ENCODE measurements at regions not wholly inside any gene's neighbourhood (a gene's known extent, or its start where the extent isn't known, plus 50 kb on each side); places are given as distances from the start of the nearest gene placed in this dataset.
"Not testable (repeated sequence)": the region's sequence is repeated elsewhere in the genome, so short reads cannot be mapped to it uniquely, and the experiment has no call there.

- no peak for ATAC-seq
- Histone ChIP-seq H3K27me3 (ENCODE audit: control insufficient read depth, insufficient read depth, low read length) (no peaks in the 10 kb centered on the region), H3K9me3 (ENCODE audit: control insufficient read depth, insufficient read depth, low read length) (no peaks in the 10 kb centered on the region), H3K4me3 (ENCODE audit: low read length) (no peak overlapping the region), H3K27ac (ENCODE audit: low read length) (no peak overlapping the region), H3K4me1 (ENCODE audit: control insufficient read depth, insufficient read depth, low read length) (no peaks in the 10 kb centered on the region), H3K36me3 (ENCODE audit: control insufficient read depth, insufficient read depth, low read length) (no peaks in the 10 kb centered on the region)
- H3K4me3 Mint-ChIP-seq: no peak overlapping the region
- H3K27ac Mint-ChIP-seq: no peak overlapping the region
- H3K4me1 Mint-ChIP-seq: no peaks in the 10 kb centered on the region
- DNase-seq: no peak
- peaks cover 7% of the 10 kb centered on the region in 2 donors for H3K9me3 Mint-ChIP-seq
- H3K27me3 Mint-ChIP-seq (ENCODE audit: low read depth in 2 of 2): no peaks in the 10 kb centered on the region
- TF ChIP-seq CTCF (IDR thresholded peaks at IDR 0.05): no peak
- 80% methylated on average over 6 of the region's 7 CpGs for WGBS (ENCODE audit: insufficient coverage)
- intact Hi-C loops (cut with micrococcal nuclease): no loop called here
- no peaks in the 10 kb centered on the region for H3K36me3 Mint-ChIP-seq
Measured at GRCh38 chr2:77666251-77666980, 144.2 kb upstream of the LRRTM4 start.

DNA sequence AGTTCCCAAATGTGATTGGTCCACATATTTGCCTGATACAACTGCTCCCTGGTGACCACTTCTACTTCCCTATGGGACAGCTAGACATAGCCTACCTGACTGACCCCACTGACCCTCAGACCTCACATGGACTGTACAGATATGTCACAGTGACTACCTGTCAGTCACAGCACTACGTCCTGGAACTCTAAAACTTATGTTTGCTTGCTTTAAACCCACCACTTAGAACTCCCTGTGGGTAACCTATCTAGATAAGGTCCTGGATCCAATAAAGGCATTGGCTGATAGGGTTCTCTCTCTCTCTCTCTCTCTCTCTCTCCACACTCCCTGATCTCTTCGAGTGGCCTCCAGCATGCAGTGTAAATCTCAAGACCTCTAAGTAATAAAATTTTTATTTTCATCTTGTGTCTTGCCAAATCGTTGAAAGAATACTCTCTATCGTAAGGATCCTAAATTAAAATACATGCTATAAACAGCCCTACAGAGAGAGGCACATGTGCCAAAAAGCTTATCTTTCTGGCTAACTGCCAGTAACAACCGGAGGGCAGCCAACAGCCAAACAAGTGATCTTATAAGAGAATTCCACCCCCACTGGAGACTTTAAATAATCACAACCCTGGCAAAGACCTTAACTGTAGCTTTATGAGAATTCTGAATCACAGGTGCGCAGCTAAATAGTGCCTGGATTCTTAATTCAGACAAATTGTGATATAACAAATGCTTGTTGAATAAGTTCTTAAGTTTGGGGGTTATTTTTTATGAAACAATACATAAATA, 162.6 kb upstream of the LRRTM4 start:
- intact Hi-C loops (cut with micrococcal nuclease); H3K4me3 Mint-ChIP-seq; H3K9me3 ChIP-seq (ENCODE audit: control insufficient read depth, insufficient read depth, low read length); H3K9me3 Mint-ChIP-seq; H3K36me3 Mint-ChIP-seq; H3K27ac Mint-ChIP-seq; H3K27me3 Mint-ChIP-seq (ENCODE audit: low read depth in 2 of 2); H3K27me3 ChIP-seq (ENCODE audit: control insufficient read depth, insufficient read depth, low read length); DNase-seq; H3K27ac ChIP-seq (ENCODE audit: low read length); H3K4me1 Mint-ChIP-seq; H3K4me1 ChIP-seq (ENCODE audit: control insufficient read depth, insufficient read depth, low read length); ATAC-seq; H3K4me3 ChIP-seq (ENCODE audit: low read length); H3K36me3 ChIP-seq (ENCODE audit: control insufficient read depth, insufficient read depth, low read length): not testable (repeated sequence)
- WGBS (ENCODE audit: insufficient coverage): 57% methylated on average over 2 of the region's 6 CpGs

DNA sequence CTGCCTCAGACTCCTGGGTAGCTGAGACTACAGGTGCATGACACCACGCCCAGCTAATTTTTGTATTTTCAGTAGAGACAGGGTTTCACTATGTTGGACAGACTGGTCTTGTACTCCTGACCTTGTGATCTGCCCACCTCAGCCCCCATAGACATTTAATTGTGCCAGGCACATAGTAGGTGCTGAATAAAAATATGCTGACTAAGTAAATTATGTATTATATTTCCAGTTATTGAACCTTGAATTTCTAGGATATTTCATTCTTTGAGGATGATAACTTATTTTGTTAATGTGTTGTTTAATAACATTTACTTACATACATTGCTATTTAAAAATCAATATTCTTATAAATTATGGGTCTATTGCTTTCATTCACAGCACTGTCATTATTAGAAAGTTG, 190.4 kb upstream of the LRRTM4 start:
- no peaks in the 10 kb centered on the region for H3K36me3 Mint-ChIP-seq
- TF ChIP-seq CTCF (IDR thresholded peaks at IDR 0.05): no peak
- Histone ChIP-seq H3K4me1 (ENCODE audit: control insufficient read depth, insufficient read depth, low read length) (no peaks in the 10 kb centered on the region), H3K27me3 (ENCODE audit: control insufficient read depth, insufficient read depth, low read length) (no peaks in the 10 kb centered on the region), H3K4me3 (ENCODE audit: low read length) (no peak overlapping the region), H3K27ac (ENCODE audit: low read length) (no peak overlapping the region), H3K9me3 (ENCODE audit: control insufficient read depth, insufficient read depth, low read length) (peaks cover 3% of the 10 kb centered on the region), H3K36me3 (ENCODE audit: control insufficient read depth, insufficient read depth, low read length) (no peaks in the 10 kb centered on the region)
- H3K9me3 Mint-ChIP-seq: peaks cover 7 to 8% of the 10 kb centered on the region in 2 donors
- no peak overlapping the region for H3K27ac Mint-ChIP-seq
- no peaks in the 10 kb centered on the region for H3K4me1 Mint-ChIP-seq
- H3K27me3 Mint-ChIP-seq (ENCODE audit: low read depth in 2 of 2): no peaks in the 10 kb centered on the region
- ATAC-seq (no peak), DNase-seq (no peak)
- 60% methylated on average over 1 of the region's 1 CpG for WGBS (ENCODE audit: insufficient coverage)
- no peak overlapping the region for H3K4me3 Mint-ChIP-seq
- intact Hi-C loops (cut with micrococcal nuclease): no loop called here

DNA sequence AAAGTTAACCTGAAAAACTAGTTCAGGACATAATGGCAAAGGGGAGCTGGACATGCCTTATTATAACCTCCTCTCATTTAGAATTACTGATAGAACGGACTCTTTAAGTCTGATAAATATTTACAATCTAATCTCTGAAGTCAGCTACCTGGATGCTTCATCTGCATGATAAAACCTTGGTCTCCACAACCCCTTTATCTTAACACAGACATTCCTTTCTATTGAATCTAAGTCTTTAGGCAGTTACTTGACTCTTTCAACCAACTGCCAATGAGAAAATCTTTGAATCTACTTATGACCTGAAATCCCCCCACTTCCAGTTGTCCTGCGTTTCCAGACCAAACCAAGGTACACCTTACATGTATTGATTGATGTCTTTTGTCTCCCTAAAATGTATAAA, 191.2 kb upstream of the LRRTM4 start:
- 81% methylated on average over 2 of the region's 2 CpGs for WGBS (ENCODE audit: insufficient coverage)
- DNase-seq (no peak), ATAC-seq (no peak)
- no peak overlapping the region for H3K27ac ChIP-seq (ENCODE audit: low read length)
- H3K4me1 ChIP-seq (ENCODE audit: control insufficient read depth, insufficient read depth, low read length): no peaks in the 10 kb centered on the region
- no peaks in the 10 kb centered on the region for H3K36me3 ChIP-seq (ENCODE audit: control insufficient read depth, insufficient read depth, low read length)
- intact Hi-C loops (cut with micrococcal nuclease): no loop called here
- Mint-ChIP-seq H3K27ac (no peak overlapping the region), H3K27me3 (ENCODE audit: low read depth in 2 of 2) (no peaks in the 10 kb centered on the region), H3K4me1 (no peaks in the 10 kb centered on the region), H3K36me3 (no peaks in the 10 kb centered on the region), H3K4me3 (no peak overlapping the region), H3K9me3 (peaks cover 6 to 8% of the 10 kb centered on the region in 2 donors)
- no peak overlapping the region for H3K4me3 ChIP-seq (ENCODE audit: low read length)
- peaks cover 3% of the 10 kb centered on the region for H3K9me3 ChIP-seq (ENCODE audit: control insufficient read depth, insufficient read depth, low read length)
- H3K27me3 ChIP-seq (ENCODE audit: control insufficient read depth, insufficient read depth, low read length): no peaks in the 10 kb centered on the region
- no peak for TF ChIP-seq CTCF (IDR thresholded peaks at IDR 0.05)

Measured in natural killer cell (primary cell).